NCI-H446 treated with DMSO at 0.1 percent for 48 hours (cell line): ENCODE measurements at regions not wholly inside any gene's neighbourhood (a gene's known extent, or its start where the extent isn't known, plus 50 kb on each side); places are given as distances from the start of the nearest gene placed in this dataset.

ENCODE experiments used
- DNase-seq: peaks from one replicate; lab custom pipeline; 2025; lab: John Stamatoyannopoulos, UW

DNA sequence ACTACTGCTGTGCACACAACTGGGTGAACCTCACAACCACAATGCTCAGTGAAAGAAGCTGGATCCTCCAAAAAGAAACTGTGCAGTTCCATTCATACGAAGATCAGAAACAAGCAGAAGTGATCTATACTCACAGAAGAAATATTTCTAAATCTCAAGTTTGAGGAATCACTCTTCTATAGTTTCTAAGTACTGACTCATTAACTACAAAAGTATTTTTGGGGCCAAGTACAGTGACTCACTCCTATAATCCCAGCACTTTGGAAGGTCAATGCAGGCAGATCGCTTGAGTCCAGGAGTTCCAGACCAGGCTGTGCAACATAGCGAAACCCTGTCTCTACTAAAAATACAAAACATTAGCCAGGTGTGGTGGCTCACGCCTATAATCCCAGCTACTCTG is 51.3 kb upstream of the RELL1 start:
- no peak for DNase-seq
